GM19395 (cell line): ENCODE measurements at regions not wholly inside any gene's neighbourhood (a gene's known extent, or its start where the extent isn't known, plus 50 kb on each side); places are given as distances from the start of the nearest gene placed in this dataset.

ENCODE experiments used
- ATAC-seq: cut with Tn5 transposase; IDR thresholded peaks from one replicate; pipeline ENCODE4 v1.9.1; 2021; ENCODE audit warnings: mild to moderate bottlenecking, moderate library complexity; ENCODE audit not compliant: unreplicated experiment

DNA sequence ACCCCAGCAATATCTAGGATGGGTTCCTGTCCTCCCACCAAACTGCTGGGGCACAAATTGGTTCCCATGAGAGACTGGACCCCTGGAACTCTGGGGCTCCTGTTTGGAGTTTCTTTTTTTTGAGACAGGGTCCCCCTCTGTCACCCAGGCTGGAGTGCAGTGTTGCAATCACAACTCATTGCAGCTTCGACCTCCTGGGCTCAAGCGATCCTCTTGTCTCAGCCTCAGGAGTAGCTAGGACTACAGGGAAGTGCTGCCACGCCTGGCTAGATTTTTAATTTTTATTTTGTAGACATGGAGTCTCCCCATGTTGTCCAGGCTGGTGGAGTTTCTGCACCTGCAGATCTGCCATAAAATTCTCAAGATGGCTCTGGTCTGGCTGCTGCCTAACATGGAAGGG is 56.3 kb upstream of the BRD7 start:
- no peak for ATAC-seq

DNA sequence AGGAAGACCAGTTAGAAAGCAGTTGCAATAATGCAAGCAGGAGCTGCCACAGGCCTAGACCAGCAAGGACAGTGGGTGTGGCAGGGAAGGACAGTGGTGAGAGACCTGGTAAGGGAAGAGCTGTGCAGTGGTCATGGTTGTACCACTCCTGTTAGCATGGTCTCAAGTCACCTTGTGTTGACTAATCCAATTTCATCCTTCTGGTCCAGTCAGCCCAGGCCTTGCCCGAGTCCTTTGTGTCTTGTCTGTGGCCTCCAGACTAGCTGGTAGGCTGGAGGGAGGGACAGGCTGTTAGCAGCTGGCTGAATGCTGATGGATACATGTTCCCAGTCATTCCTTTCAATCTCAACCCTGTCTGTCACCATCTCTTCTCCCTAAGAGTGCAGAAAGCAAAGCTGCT is 54.1 kb upstream of the BRD7 start:
- no peak for ATAC-seq

DNA sequence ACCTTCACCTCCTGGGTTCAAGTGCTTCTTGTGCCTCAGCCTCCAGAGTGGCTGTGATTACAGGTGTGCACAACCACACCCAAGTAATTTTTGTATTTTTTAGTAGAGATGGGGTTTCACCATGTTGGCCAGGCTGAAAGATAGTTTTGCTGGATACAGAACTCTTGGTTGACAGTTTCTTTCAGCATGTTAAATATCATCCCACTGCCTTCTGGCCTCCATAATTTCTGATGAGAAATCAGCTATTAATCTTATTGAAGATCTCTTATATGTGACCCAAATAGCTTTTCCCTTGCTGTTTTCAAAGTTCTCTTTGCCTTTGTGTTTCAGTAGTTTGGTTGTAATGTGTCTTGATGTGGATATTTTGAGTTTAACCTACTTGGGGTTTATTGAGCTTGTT is 50.3 kb upstream of the BRD7 start:
- no peak for ATAC-seq
